Osteoblast (primary cell): ENCODE measurements at regions not wholly inside any gene's neighbourhood (a gene's known extent, or its start where the extent isn't known, plus 50 kb on each side); places are given as distances from the start of the nearest gene placed in this dataset.

Experiments
- DNase-seq: peaks from one replicate; pipeline ENCODE4 v3.0.0; 2011; ENCODE audit warnings: low spot score, mixed read lengths; ENCODE audit not compliant: insufficient read length; ENCODE audit errors: missing footprints
- H2AFZ ChIP-seq: 2 replicates; pipeline ENCODE4 v1.6.0; 2011; ENCODE audit warnings: mild to moderate bottlenecking, low read length
- H3K27ac ChIP-seq: 2 replicates; pipeline ENCODE4 v1.5.1; 2011; ENCODE audit warnings: mild to moderate bottlenecking, low read depth, low read length, moderate library complexity
- H3K27me3 ChIP-seq: 2 replicates; pipeline ENCODE4 v1.6.0; 2012; ENCODE audit warnings: mild to moderate bottlenecking, control low read depth, inconsistent platforms, low read length, moderate library complexity; ENCODE audit not compliant: insufficient read depth
- H3K36me3 ChIP-seq: 2 replicates; pipeline ENCODE4 v1.5.1; 2011; ENCODE audit warnings: mild to moderate bottlenecking, low read length, control low read depth, moderate library complexity; ENCODE audit not compliant: insufficient read depth
- H3K4me1 ChIP-seq: 2 replicates; pipeline ENCODE4 v1.5.1; 2011; ENCODE audit warnings: mild to moderate bottlenecking, low read length, control low read depth, moderate library complexity; ENCODE audit not compliant: insufficient read depth
- H3K4me2 ChIP-seq: 2 replicates; pipeline ENCODE4 v1.6.0; 2011; ENCODE audit warnings: mild to moderate bottlenecking, low read length; ENCODE audit not compliant: insufficient read depth
- H3K4me3 ChIP-seq: fragments of 200-600 bp; sonication (generic); 3 replicates; pipeline ENCODE4 v1.5.1; 2012; ENCODE audit warnings: mild to moderate bottlenecking, low read length, inconsistent platforms; ENCODE audit not compliant: insufficient read depth
- H3K79me2 ChIP-seq: 2 replicates; pipeline ENCODE4 v1.6.0; 2012; ENCODE audit warnings: mild to moderate bottlenecking, low read length, control low read depth, inconsistent platforms; ENCODE audit not compliant: insufficient read depth
- H3K9me3 ChIP-seq: 2 replicates; pipeline ENCODE4 v1.5.1; 2011; ENCODE audit warnings: low read depth, low read length, control low read depth
- H4K20me1 ChIP-seq: 2 replicates; pipeline ENCODE4 v1.6.0; 2012; ENCODE audit warnings: mild to moderate bottlenecking, low read length, control low read depth; ENCODE audit not compliant: insufficient read depth
- CTCF ChIP-seq: IDR thresholded peaks from 2 replicates; pipeline ENCODE4 v1.5.1; 2011; ENCODE audit warnings: mild to moderate bottlenecking, low read depth, low read length, moderate library complexity; ENCODE audit errors: extremely low read depth

GRCh38 chr4:163808011-163808410 lies 313.5 kb downstream of the TMA16 start:
- H3K4me2 ChIP-seq: no peak overlapping the region
- H3K27me3 ChIP-seq: no peaks in the 10 kb centered on the region
- DNase-seq: no peak
- TF ChIP-seq CTCF: no peak
- no peak overlapping the region for H3K27ac ChIP-seq
- no peaks in the 10 kb centered on the region for H4K20me1 ChIP-seq
- no peak overlapping the region for H3K4me3 ChIP-seq
- H3K9me3 ChIP-seq: no peaks in the 10 kb centered on the region
- H3K4me1 ChIP-seq: no peaks in the 10 kb centered on the region
- H2AFZ ChIP-seq: no peak overlapping the region
- no peaks in the 10 kb centered on the region for H3K36me3 ChIP-seq
- H3K79me2 ChIP-seq: no peaks in the 10 kb centered on the region

- Histone ChIP-seq H3K9me3 (no peaks in the 10 kb centered on the region), H3K4me1 (no peaks in the 10 kb centered on the region), H2AFZ (no peak overlapping the region), H3K36me3 (no peaks in the 10 kb centered on the region), H3K4me3 (no peak overlapping the region), H3K27me3 (no peaks in the 10 kb centered on the region), H3K4me2 (no peak overlapping the region), H4K20me1 (no peaks in the 10 kb centered on the region), H3K79me2 (no peaks in the 10 kb centered on the region), H3K27ac (no peak overlapping the region)
- no peak for TF ChIP-seq CTCF
- no peak for DNase-seq
Measured at GRCh38 chr4:163810755-163811154, 316.3 kb downstream of the TMA16 start.

GRCh38 chr4:163815776-163816175 lies 321.3 kb downstream of the TMA16 start:
- no peak for TF ChIP-seq CTCF
- no peak for DNase-seq
- Histone ChIP-seq H3K79me2 (no peaks in the 10 kb centered on the region), H3K27me3 (no peaks in the 10 kb centered on the region), H3K4me2 (no peak overlapping the region), H3K27ac (no peak overlapping the region), H2AFZ (no peak overlapping the region), H3K9me3 (no peaks in the 10 kb centered on the region), H3K36me3 (no peaks in the 10 kb centered on the region), H4K20me1 (no peaks in the 10 kb centered on the region), H3K4me3 (no peak overlapping the region), H3K4me1 (no peaks in the 10 kb centered on the region)

GRCh38 chr4:163816494-163816893 lies 322.0 kb downstream of the TMA16 start:
- no peak overlapping the region for H3K4me3 ChIP-seq
- no peak for DNase-seq
- H3K27me3 ChIP-seq: no peaks in the 10 kb centered on the region
- no peaks in the 10 kb centered on the region for H4K20me1 ChIP-seq
- no peak overlapping the region for H3K27ac ChIP-seq
- no peak for TF ChIP-seq CTCF
- no peaks in the 10 kb centered on the region for H3K4me1 ChIP-seq
- H3K4me2 ChIP-seq: no peak overlapping the region
- no peaks in the 10 kb centered on the region for H3K79me2 ChIP-seq
- no peaks in the 10 kb centered on the region for H3K36me3 ChIP-seq
- no peaks in the 10 kb centered on the region for H3K9me3 ChIP-seq
- no peak overlapping the region for H2AFZ ChIP-seq
